Hematopoietic multipotent progenitor cell treated with erythropoietin and hydrocortisone succinate and interleukin-3 and kit ligand, for 8 days (in vitro differentiated cells): ENCODE measurements at regions not wholly inside any gene's neighbourhood (a gene's known extent, or its start where the extent isn't known, plus 50 kb on each side); places are given as distances from the start of the nearest gene placed in this dataset.
A peak's percentile ranks its signal among the peaks of the same experiment; 100 is the strongest.

Experiments used
- DNase-seq: peaks from one replicate; pipeline ENCODE4 v3.0.0-alpha.2; 2015

- DNase-seq, result no peak
Measured at GRCh38 chr6:54719131-54719530, 127.4 kb upstream of the FAM83B start.

GRCh38 chr6:54719633-54720032 is 126.9 kb upstream of the FAM83B start:
- DNase-seq, result no peak

GRCh38 chr6:54722328-54722727 is 124.2 kb upstream of the FAM83B start:
- DNase-seq, result no peak

- no peak for DNase-seq
Measured at GRCh38 chr6:54729716-54730115, 116.9 kb upstream of the FAM83B start.

DNA sequence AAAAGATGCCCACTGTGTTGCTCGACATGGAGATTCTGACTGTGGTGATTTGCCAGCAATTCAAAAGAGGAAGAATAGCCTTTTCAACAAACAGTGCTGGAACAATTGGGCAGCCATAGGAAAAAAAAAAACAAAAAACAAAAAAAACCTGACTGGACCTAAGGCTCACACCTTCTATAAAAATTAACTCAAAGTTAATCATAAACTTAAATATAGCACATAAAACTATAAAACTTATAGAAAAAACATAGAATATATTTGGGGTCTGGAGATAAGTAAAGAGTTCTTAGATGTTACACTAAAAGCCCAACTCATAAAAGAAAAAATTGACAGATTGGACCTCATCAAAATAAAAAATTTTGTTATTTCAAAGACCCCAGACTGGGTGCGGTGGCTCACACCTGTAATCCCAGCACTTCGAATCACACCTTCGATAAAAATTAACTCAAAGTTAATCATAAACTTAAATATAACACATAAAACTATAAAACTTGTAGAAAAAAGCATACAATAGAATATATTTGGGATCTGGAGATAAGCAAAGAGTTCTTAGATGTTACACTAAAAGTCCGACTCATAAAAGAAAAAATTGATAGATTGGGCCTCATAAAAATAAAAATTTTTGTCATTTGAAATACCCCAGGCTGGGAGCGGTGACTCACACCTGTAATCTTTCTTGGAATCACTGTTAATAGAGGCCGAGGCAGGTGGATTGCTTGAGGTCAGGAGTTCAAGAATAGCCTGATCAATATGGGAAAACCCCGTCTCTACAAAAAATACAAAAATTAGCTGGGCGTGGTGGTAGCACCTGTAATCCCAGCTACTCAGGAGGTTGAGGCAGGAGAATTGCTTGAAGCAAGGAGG is 115.6 kb upstream of the FAM83B start:
- DNase-seq, result no peak

- peak; percentile 5 for DNase-seq
Measured at GRCh38 chr6:54737247-54737646, 109.3 kb upstream of the FAM83B start.

GRCh38 chr6:54747955-54748354 is 98.6 kb upstream of the FAM83B start:
- DNase-seq, result no peak

GRCh38 chr6:54754406-54754805 is 92.2 kb upstream of the FAM83B start:
- DNase-seq, result no peak

DNA sequence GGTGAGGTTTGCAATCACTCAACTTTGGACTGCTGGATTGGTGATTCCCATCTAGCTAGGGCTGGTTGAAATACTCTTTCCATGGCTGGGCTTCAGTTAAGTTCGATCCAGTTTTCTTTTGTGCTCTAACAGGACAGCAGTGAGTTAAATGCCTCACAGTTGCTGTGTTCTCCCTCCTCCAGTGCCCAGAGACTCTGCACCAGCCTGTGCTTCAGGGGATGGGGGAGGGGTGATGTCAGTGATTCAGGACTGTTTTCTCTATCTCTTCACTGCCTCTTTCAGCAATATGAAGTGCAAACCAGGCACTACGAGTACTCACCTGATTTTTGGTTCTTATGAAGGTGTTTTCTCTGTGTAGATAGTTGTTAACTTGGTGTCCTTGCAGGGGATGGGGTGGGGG is 88.2 kb upstream of the FAM83B start:
- DNase-seq, result no peak

DNA sequence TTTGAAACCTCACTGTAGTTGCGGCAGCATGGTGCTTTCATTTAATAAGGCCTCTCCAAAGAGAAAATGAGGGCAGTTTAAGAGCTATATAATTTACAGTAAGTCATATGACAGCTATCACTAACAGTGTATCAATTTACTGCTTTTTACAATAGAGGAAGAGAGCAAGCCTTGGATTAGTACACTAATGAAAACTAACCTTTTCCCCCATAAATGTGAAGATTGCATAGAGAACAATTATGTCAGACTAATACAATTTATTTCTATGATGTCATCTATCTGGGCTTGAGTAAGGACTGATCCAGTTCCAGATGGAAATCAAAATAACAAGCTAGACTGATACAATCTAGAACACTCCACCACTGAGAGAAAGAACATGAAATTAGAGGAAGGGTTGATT is 78.1 kb upstream of the FAM83B start:
- DNase-seq, result no peak

GRCh38 chr6:54770328-54770727 is 76.2 kb upstream of the FAM83B start:
- no peak for DNase-seq

GRCh38 chr6:54771968-54772367 is 74.6 kb upstream of the FAM83B start:
- DNase-seq, result no peak

GRCh38 chr6:54772610-54773009 is 74.0 kb upstream of the FAM83B start:
- no peak for DNase-seq

DNA sequence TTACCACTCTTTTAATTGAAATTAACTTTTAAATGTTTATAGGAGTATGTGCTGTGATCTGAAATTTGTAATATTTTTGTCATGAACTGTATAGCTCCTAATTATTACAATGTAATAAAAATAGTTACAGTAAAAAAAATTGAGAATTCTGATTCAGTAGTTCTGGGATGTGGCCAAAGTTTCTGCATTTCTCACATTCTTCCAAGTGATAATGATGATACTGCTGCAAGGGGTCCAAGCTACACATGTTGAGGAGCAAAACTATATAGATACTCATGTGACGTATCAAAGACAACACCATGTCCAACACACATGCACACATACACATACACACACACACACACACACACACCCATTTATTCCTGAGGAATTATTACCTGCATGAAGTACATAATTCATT is 71.0 kb upstream of the FAM83B start:
- no peak for DNase-seq

- no peak for DNase-seq
Measured at GRCh38 chr6:54776891-54777290, 69.7 kb upstream of the FAM83B start.

DNA sequence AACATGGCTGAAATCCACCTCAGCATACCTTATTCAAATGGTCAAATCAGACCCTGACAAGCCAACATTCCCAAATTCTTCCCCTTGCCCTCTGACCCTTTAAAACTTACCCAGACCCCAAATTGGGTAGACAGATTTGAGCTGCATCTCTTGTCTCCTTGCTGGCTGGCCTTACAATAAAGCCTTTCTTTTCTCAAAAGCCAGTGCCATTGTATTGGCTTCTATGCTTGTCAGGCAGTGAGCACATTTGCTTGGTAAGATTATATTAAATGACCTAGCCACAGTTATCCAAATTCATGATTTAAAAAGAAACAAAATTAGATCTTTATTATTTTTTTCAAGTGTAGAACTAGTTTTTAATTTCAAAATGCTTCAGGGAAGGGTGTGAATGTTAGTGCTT is 67.8 kb upstream of the FAM83B start:
- DNase-seq, result no peak

DNA sequence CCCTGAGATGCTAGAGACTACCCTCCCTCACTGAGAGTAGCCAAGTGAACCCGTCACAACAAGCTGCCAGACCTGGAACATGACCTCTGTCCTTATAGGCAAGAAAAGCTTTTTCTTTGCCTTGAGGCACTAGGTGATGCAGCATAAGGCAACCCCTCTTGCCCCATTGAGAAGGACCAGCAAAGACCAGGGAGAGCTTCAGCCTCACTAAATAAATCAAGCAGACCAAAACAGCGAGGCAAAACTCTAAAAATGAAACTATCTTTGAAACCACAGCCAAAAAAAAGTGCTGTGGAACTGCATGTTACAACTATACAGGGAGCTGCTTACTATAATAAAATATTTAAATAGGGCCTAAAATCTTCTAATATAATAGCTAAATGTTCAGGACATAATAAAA is 62.6 kb upstream of the FAM83B start:
- DNase-seq, result no peak

DNA sequence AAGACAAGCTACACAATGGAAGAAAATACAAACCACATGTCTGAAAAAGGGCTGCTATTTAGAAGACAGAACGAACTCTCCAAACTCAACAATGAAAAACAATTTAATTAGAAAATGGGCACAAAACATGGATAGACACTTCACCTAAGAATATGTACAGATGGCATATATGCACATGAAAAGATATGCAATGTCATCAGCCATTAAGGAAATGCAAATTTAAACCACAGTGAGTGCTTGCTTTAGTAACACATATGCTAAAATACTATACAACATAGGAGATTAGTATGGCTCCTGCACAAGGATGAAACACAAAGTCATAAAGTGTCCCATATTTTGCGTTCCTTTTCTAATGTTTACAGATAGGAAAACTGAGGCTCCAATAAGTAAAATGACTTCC is 60.4 kb upstream of the FAM83B start:
- no peak for DNase-seq

DNA sequence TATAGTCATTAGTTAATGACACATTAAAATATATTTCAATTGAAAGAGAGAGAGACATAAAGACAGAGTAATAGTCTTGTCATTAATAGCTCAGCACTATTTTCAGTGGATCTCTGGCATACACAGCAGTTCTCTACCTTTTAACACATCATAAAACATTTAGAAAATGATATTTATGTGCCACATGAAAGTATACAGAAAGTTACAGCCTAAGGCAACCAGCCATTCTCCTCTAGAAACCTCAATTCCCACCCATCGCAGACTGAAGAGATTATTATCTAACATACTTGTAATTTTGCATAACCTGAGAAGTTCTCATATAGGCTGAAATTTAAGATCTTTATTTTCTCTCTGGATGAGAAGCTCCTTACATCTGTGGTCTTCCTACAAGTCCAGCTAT is 58.7 kb upstream of the FAM83B start:
- DNase-seq, result no peak
